PC-9 (cell line): ENCODE measurements at regions not wholly inside any gene's neighbourhood (a gene's known extent, or its start where the extent isn't known, plus 50 kb on each side); places are given as distances from the start of the nearest gene placed in this dataset.

Experiments
- BruUV-seq: library from RNA; stranded (reverse); fragments of 400-500 nt; replicated peaks from 2 replicates; lab custom pipeline; 2021; lab: Mats Ljungman, UMichigan
- CTCF ChIA-PET: fragments of 300-600 bp; sonication (Branson Sonifier 250); formaldehyde crosslinking; loops from one replicate; lab custom pipeline; 2022; ENCODE audit warnings: antibody characterized with exemption; lab: Charles Lee
- POLR2A ChIA-PET: fragments of 300-600 bp; sonication (Branson Sonifier 250); formaldehyde crosslinking; loops from one replicate; lab custom pipeline; 2022; ENCODE audit warnings: antibody characterized with exemption; ENCODE audit not compliant: unreplicated experiment; lab: Charles Lee
- DNase-seq, 2 experiments: peaks; one replicate each; pipeline versions ENCODE4 v3.0.0 to v3.0.0-alpha.2; 2015 to 2022; ENCODE audit warnings: mixed read lengths in 1 of 2
- H2AFZ ChIP-seq: fragments of 200-600 bp; sonication (generic); 2 replicates; pipeline ENCODE4 v1.8.1; 2017; ENCODE audit warnings: antibody characterized with exemption
- H3F3A ChIP-seq: fragments of 200-600 bp; sonication (generic); 2 replicates; pipeline ENCODE4 v1.8.1; 2017; ENCODE audit warnings: antibody characterized with exemption, mild to moderate bottlenecking, low read depth; ENCODE audit not compliant: insufficient read depth
- H3K27ac ChIP-seq: fragments of 200-600 bp; sonication (generic); 2 replicates; pipeline ENCODE4 v1.6.1; 2016; ENCODE audit warnings: mixed run types
- H3K27me3 ChIP-seq: fragments of 200-600 bp; sonication (generic); 2 replicates; pipeline ENCODE4 v1.6.1; 2016; ENCODE audit warnings: low read depth, mixed run types; ENCODE audit not compliant: insufficient read depth
- H3K36me3 ChIP-seq: fragments of 200-600 bp; sonication (generic); 2 replicates; pipeline ENCODE4 v1.6.1; 2016; ENCODE audit warnings: low read depth, mixed run types
- H3K4me1 ChIP-seq: fragments of 200-600 bp; sonication (generic); replicated peaks from 2 replicates; pipeline ENCODE4 v1.6.1; 2016; ENCODE audit warnings: mixed run types; ENCODE audit not compliant: insufficient read depth
- H3K4me2 ChIP-seq: fragments of 200-600 bp; sonication (generic); 2 replicates; pipeline ENCODE4 v1.6.1; 2017; ENCODE audit warnings: mixed run types
- H3K4me3 ChIP-seq: fragments of 200-600 bp; sonication (generic); 2 replicates; pipeline ENCODE4 v1.6.1; 2016; ENCODE audit warnings: mixed run types
- H3K79me2 ChIP-seq: fragments of 200-600 bp; sonication (generic); 2 replicates; pipeline ENCODE4 v1.6.1; 2017; ENCODE audit warnings: low read depth, mixed run types
- H3K9me2 ChIP-seq: fragments of 200-600 bp; sonication (generic); 2 replicates; pipeline ENCODE4 v1.8.1; 2017; ENCODE audit warnings: mild to moderate bottlenecking; ENCODE audit not compliant: insufficient read depth
- H3K9me3 ChIP-seq: fragments of 200-600 bp; sonication (generic); 2 replicates; pipeline ENCODE4 v1.8.1; 2016; ENCODE audit warnings: low read depth; ENCODE audit not compliant: insufficient read depth
- H4K20me1 ChIP-seq: fragments of 200-600 bp; sonication (generic); 2 replicates; pipeline ENCODE4 v1.8.1; 2017; ENCODE audit not compliant: insufficient read depth
- CTCF ChIP-seq: fragments of 200-600 bp; sonication (generic); conservative IDR thresholded peaks from 2 replicates; pipeline ENCODE4 v1.6.1; 2017; ENCODE audit warnings: mixed run types, antibody characterized with exemption, mild to moderate bottlenecking, moderate library complexity
- EZH2 ChIP-seq: fragments of 200-600 bp; sonication (generic); IDR thresholded peaks from 2 replicates; pipeline ENCODE4 v1.8.0; 2017; ENCODE audit warnings: antibody characterized with exemption, low read depth
- intact Hi-C: fragments of 100-400 bp; cut with micrococcal nuclease; formaldehyde crosslinking; loops from one replicate; pipeline ENCODE4 v1.10.0; 2022; ENCODE audit not compliant: unreplicated experiment

- no peaks in the 10 kb centered on the region for H3K9me3 ChIP-seq
- no peaks in the 10 kb centered on the region for H3F3A ChIP-seq
These were observed 408.9 kb downstream of the LRATD1 start for GRCh38 chr2:15041429-15041837.

GRCh38 chr2:15042801-15043217, 410.3 kb downstream of the LRATD1 start:
- Histone ChIP-seq H3K4me2 (no peak overlapping the region), H3K9me3 (no peaks in the 10 kb centered on the region), H3K36me3 (no peaks in the 10 kb centered on the region), H3K27ac (no peak overlapping the region), H4K20me1 (no peaks in the 10 kb centered on the region), H3K9me2 (no peaks in the 10 kb centered on the region), H3K79me2 (no peaks in the 10 kb centered on the region), H2AFZ (no peak overlapping the region), H3K27me3 (0 out of 2 replicates have a peak, but pooled peaks cover 26% of the 10 kb centered on the region), H3K4me3 (no peak overlapping the region), H3F3A (no peaks in the 10 kb centered on the region), H3K4me1 (no peaks in the 10 kb centered on the region)
- TF ChIP-seq EZH2 (no peak), CTCF (no peak)
- peak in 1 of 2 experiments; percentile 30 for DNase-seq
- ChIA-PET POLR2A (no interaction called here), CTCF (no interaction called here)
- no TSS peak for BruUV-seq
- intact Hi-C loops: no loop called here

More at GRCh38 chr2:15041429-15041837, 408.9 kb downstream of the LRATD1 start:
- ChIA-PET POLR2A (no interaction called here), CTCF (no interaction called here)
- no peak overlapping the region for H2AFZ ChIP-seq
- no peaks in the 10 kb centered on the region for H3K79me2 ChIP-seq
- H4K20me1 ChIP-seq: no peaks in the 10 kb centered on the region
- BruUV-seq: no TSS peak
- DNase-seq: no peak
- H3K27me3 ChIP-seq: 0 out of 2 replicates have a peak, but pooled peaks cover 26% of the 10 kb centered on the region
- no peak overlapping the region for H3K4me3 ChIP-seq
- no peaks in the 10 kb centered on the region for H3K36me3 ChIP-seq
- no peak overlapping the region for H3K4me2 ChIP-seq
- intact Hi-C loops: no loop called here
- H3K9me2 ChIP-seq: no peaks in the 10 kb centered on the region
- TF ChIP-seq EZH2: no peak
- TF ChIP-seq CTCF: no peak
- no peak overlapping the region for H3K27ac ChIP-seq
- no peaks in the 10 kb centered on the region for H3K4me1 ChIP-seq

GRCh38 chr2:15043336-15044058, 411.0 kb downstream of the LRATD1 start:
- no TSS peak for BruUV-seq
- H3K4me3 ChIP-seq: no peak overlapping the region
- 0 out of 2 replicates have a peak, but pooled peaks cover 26% of the 10 kb centered on the region for H3K27me3 ChIP-seq
- no peak overlapping the region for H2AFZ ChIP-seq
- no peaks in the 10 kb centered on the region for H3F3A ChIP-seq
- no peaks in the 10 kb centered on the region for H3K9me3 ChIP-seq
- no peaks in the 10 kb centered on the region for H3K79me2 ChIP-seq
- no peak for DNase-seq
- ChIA-PET CTCF (no interaction called here), POLR2A (no interaction called here)
- intact Hi-C loops: no loop called here
- H4K20me1 ChIP-seq: no peaks in the 10 kb centered on the region
- H3K27ac ChIP-seq: no peak overlapping the region
- H3K9me2 ChIP-seq: no peaks in the 10 kb centered on the region
- H3K36me3 ChIP-seq: no peaks in the 10 kb centered on the region
- H3K4me2 ChIP-seq: no peak overlapping the region
- no peak for TF ChIP-seq CTCF
- TF ChIP-seq EZH2: no peak
- no peaks in the 10 kb centered on the region for H3K4me1 ChIP-seq
